A673 (cell line): ENCODE measurements at regions not wholly inside any gene's neighbourhood (a gene's known extent, or its start where the extent isn't known, plus 50 kb on each side); places are given as distances from the start of the nearest gene placed in this dataset.

Experiments used
- CTCF ChIP-seq: fragments of 300-800, 200-600 bp; sonication (generic); conservative IDR thresholded peaks from 2 replicates; pipeline ENCODE4 v1.5.1; 2017; ENCODE audit warnings: low read depth, mild to moderate bottlenecking, antibody characterized with exemption, low read length, moderate library complexity, mixed read lengths
- EZH2 ChIP-seq: fragments of 200-600 bp; sonication (generic); IDR thresholded peaks from 2 replicates; pipeline ENCODE4 v1.6.1; 2017; ENCODE audit warnings: borderline replicate concordance, low read depth, mild to moderate bottlenecking, mixed read lengths, antibody characterized with exemption, low read length; ENCODE audit not compliant: poor library complexity, severe bottlenecking

GRCh38 chrX:94686071-94686470 lies 1012.1 kb downstream of the FAM133A start:
- TF ChIP-seq CTCF (no peak), EZH2 (no peak)
